GM12892 (cell line): ENCODE measurements at regions not wholly inside any gene's neighbourhood (a gene's known extent, or its start where the extent isn't known, plus 50 kb on each side); places are given as distances from the start of the nearest gene placed in this dataset.

Source experiments
- POLR2A ChIP-seq: IDR thresholded peaks from 2 replicates; pipeline ENCODE4 v1.6.1; 2011; ENCODE audit warnings: low read depth, low read length, control low read depth
- POLR2AphosphoS5 ChIP-seq: IDR thresholded peaks from 2 replicates; pipeline ENCODE4 v1.6.1; 2011; ENCODE audit warnings: low read depth, low read length, control low read depth

GRCh38 chr7:17022920-17023319 is 141.1 kb upstream of the AGR3 start:
- no peak for TF ChIP-seq POLR2A
- no peak for TF ChIP-seq POLR2AphosphoS5
